DMS114 treated with DMSO at 0.1 percent for 48 hours (cell line): ENCODE measurements at regions not wholly inside any gene's neighbourhood (a gene's known extent, or its start where the extent isn't known, plus 50 kb on each side); places are given as distances from the start of the nearest gene placed in this dataset.

ENCODE experiments used
- DNase-seq: peaks from one replicate; lab custom pipeline; 2025; ENCODE audit not compliant: unreplicated experiment; lab: John Stamatoyannopoulos, UW

DNA sequence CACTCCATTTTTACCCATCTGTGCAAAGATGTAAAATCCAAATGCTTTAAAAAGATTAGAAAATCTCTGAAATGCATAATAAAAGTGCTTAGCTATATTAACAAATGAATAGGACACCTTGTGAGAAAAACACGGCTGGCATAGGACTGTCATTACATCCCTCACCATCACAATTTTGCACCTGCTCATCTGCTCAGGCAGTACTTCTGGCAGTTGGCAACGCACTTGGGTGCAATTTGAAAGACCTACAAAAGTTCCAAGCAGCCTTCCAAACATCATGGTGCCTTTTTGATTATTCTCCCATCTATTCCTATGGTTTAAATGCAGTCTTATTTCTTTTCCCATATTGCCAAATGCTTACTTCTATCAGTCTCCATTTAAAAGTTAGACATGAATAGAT lies 501.8 kb downstream of the ENC1 start:
- no peak for DNase-seq

- no peak for DNase-seq
Measured at GRCh38 chr5:74136276-74136825, 504.2 kb downstream of the ENC1 start.

GRCh38 chr5:74135033-74135432 lies 505.5 kb downstream of the ENC1 start:
- DNase-seq = no peak

DNA sequence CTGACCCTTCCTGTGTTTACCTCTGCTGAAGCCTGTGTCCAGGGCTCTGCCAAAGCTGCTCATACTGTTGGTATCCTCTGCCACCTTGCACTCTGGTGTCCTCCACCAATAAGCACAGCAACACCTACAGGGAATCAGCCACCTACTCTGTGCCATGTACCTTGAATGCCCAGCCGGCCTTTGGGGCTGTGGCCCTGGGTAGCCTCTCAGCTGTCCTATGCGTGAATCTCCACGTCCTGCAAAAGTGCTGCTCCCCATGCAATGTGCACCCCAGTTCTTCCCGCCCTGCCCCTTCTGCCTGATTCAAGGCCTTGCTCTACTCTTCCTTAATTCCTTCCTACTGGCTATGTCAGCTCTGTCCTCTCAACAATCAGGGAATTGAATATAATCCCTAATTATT lies 506.5 kb downstream of the ARHGEF28 start:
- DNase-seq = no peak

DNA sequence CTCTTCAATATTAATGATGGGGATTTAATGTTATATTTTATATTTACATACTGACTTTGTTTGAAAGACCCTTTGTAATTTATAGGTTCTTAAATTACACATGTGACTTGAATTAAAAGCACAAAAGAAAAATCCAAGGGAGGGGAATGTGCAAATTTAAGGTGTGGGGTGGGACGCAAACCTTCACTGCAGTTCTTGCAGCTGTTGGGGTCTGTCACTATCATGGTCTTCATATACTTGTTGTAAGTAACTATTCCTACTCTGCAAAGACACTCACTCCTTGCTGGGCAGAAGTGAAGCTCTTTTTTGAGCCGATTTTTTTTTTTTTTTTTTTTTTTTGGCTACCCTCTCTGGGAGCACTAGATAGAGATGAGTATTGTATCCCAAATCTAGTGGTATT lies 505.3 kb downstream of the ARHGEF28 start:
- DNase-seq = no peak

- no peak for DNase-seq
Measured at GRCh38 chr5:74130155-74130897, 504.3 kb downstream of the ARHGEF28 start.

GRCh38 chr5:74127381-74128320 lies 501.7 kb downstream of the ARHGEF28 start:
- DNase-seq = no peak

GRCh38 chr5:74126294-74126693 lies 500.3 kb downstream of the ARHGEF28 start:
- no peak for DNase-seq

DNA sequence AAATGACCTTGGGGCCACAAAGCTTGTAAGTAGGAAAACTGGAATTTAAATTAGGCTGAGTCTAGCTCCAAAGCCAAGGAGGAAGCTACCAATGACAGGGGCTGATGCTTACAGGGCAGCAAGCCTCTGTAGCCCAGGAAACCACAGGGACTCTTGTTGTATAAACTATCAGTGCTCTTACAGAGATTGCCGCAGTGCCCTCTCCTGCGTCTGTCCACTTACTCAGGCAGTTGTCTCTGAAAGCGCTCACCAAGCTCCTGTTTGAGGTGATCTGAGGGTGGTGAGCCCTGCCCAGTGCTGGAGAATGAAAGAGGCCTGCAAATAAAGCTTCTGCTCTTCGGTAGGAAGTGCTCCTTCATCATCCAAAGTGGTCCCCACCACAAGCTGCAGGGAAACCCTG lies 498.8 kb downstream of the ARHGEF28 start:
- no peak for DNase-seq

DNA sequence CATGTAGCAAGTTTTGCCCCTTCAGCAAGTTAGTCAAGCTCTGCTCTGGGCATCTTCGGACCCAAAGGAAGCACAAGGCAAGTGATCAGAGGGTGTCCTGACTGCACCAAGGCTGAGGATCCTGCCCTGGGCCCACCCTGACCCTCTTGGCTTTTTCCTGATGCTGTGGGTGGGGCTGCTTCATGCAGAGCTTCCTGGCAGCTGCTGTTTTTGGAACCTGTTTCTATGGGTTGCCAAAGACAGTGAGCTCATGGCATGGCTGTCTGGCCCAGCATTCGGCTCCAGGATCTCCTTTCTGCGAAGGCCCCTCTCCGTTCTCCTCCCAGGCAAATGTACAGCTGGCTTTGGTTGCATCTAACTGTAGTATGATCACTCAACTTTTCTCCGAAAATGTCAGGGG lies 497.9 kb downstream of the ARHGEF28 start:
- no peak for DNase-seq

DNA sequence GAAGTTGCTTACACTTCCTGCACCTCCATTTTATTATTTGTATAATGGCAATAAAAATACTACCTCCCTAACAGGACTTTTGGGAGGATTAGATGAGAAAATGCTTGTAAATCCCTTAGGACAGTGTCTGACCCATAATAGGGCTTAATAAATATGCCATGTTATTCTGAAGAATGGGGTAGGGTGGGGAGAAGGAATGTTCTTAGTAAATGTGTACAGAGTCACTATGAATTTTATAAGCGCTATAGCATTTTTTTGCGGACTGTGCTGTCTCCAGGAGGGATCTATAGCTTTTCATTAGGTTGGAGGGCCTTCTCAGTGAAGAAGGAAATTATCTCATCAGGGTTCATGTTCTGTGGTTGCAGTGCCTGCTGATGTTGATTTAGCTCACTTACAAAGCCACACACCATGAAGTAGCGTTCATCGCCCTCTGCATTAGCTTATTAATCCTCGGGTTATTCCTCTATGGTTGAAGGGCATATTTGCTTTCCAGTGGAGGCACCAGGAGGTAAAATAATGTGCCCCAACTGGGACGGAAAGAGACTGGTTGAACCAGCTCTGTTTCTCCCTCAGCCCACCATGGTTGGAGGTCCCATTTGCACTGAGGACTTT lies 497.1 kb downstream of the ARHGEF28 start:
- DNase-seq = no peak

DNA sequence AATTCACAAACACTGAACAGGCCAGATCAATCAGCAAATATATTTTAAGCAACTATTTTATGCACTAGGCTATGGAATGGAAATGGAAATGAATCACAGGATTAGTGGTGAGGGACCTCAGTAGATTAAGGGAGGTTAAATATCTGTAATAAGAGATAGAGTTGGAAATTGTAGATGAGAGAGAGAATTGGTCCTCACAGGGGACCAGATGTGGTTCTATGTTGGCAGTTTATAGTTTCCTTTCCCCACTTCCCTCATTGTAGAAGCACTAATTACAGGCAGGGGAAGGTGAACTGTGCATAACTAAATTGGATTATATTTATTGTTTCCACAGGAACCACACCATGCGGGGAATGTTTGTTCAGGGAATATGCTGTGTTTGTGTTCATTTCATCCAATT lies 496.2 kb downstream of the ARHGEF28 start:
- DNase-seq = no peak

GRCh38 chr5:74120585-74120984 lies 494.6 kb downstream of the ARHGEF28 start:
- DNase-seq = no peak

- DNase-seq = no peak
Measured at GRCh38 chr5:74118071-74118470, 492.1 kb downstream of the ARHGEF28 start.

DNA sequence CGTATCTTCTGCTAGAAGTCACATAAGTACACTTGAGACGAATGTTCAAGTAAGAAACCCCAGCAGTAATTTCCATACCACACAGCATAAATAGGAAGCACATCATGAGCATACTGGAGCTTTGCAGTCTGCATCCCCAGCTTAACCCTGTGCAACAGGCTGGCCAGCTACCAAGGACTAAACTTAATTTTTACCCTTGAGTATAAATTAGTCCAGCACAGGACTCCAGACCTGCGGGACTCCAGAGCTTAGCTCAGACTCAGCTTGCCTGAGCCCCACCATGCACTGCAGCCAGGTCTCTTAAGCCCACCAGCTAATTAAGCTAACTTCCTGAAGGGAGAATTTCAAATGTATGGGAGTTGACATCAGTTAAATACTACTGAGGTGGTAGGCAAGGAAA lies 491.0 kb downstream of the ARHGEF28 start:
- no peak for DNase-seq

DNA sequence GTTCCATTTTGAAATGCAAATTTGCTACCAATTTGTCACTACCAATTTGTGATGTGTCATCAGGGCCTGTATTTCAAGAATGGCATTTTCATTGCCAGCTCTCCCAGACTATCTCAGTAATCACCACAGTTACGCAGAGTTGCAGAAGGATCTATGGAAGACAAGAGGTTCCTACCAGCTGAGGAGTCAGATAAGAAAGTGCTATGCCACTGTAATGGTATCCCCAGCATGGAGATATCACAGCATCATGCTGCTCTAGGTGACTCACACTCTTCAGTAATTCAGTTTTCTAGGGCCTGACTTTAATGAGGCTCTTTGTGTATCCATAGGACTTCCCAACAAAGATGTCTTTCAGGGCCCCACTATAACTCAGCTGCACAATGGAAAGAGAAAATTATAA lies 490.3 kb downstream of the ARHGEF28 start:
- no peak for DNase-seq

DNA sequence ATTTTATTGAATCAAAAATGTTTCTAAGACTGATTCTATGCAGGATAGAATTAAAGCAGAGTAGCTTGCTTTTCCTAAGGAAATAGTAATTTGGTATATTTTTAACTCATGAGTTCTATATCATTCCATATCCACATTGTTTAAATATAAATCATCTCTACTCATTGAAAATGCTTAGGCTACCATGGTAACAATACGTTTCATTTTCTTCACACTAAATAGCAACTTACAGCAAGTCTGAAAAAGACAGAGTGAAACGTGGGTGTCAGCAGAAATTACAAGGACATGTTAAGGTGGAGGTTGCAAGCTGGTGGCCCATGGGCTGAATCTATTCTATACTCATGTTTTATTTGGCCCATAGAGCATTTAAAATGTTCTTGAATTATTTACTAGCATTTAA lies 487.9 kb downstream of the ARHGEF28 start:
- no peak for DNase-seq

- no peak for DNase-seq
Measured at GRCh38 chr5:74113196-74113540, 487.2 kb downstream of the ARHGEF28 start.

DNA sequence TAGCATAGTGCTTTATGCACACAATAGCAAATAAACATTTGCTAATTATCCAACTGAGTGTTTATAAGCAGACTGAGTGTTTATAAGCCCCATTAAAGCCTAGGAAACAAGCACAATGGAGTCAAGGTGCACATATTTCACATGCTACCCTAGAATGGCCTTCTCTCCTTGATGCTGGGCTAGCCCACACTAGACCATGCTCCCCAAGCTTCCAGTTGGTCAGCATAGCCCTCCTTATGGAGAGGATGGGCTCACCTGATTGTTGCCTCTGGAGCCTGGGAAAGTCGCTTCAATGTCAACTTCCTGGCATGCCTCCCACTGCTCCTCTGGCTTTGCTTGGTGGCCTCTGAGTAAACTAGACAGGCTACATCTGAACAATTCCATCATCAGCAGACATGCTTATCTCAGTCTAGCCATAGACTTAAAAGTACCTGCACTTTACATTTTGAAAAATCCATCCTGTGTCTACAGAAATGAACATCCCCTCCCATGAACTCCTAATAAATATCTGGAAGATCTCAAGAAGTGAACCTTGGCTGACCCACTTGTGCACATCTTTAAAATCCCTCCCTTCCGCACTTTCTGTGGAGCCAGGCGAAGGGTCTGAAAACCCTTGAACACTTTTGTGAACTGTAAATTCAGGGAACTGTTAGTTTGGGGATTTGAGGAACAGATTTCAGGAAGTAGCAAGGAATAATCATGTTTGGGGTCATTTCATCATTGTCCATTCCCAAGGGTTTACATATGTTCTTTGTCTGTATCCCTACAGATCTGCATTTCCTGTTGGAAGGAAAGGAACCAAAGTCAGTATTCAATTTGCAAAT lies 486.6 kb downstream of the ARHGEF28 start:
- DNase-seq = no peak

GRCh38 chr5:74111764-74112163 lies 485.8 kb downstream of the ARHGEF28 start:
- no peak for DNase-seq

DNA sequence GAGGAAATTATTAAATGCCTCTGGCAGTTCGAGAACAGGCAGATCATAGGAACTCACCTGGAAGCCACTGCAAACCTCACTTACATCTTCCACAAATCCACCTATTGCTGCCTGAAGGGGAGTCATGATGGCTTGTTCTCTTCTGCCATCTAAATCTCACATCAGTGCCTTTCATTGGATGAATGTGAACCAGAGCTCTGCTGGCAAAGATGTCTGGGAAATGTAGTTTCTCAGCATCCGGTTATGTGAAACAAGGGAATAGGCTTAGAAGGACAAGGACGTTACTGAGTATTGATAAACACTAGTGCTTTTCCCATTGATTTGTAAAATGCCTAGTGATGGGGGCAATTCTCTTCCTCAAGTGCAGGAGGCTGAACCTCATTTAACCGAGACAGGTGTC lies 483.3 kb downstream of the ARHGEF28 start:
- no peak for DNase-seq
